GM12864 (cell line): ENCODE measurements at regions not wholly inside any gene's neighbourhood (a gene's known extent, or its start where the extent isn't known, plus 50 kb on each side); places are given as distances from the start of the nearest gene placed in this dataset.

Experiments
- DNase-seq: peaks from one replicate; pipeline ENCODE4 v3.0.0-alpha.2; 2011; ENCODE audit warnings: low read depth
- H3K4me3 ChIP-seq: 2 replicates; pipeline ENCODE4 v1.5.1; 2011; ENCODE audit warnings: mild to moderate bottlenecking, low read depth, low read length, control low read depth
- TF ChIP-seq, protein P1 (sequence below): IDR thresholded peaks from 2 replicates; pipeline ENCODE4 v1.5.1; 2011; ENCODE audit warnings: low read depth, mild to moderate bottlenecking, moderate library complexity, low read length, control low read depth, inconsistent platforms; ENCODE audit errors: missing control alignments

DNA sequence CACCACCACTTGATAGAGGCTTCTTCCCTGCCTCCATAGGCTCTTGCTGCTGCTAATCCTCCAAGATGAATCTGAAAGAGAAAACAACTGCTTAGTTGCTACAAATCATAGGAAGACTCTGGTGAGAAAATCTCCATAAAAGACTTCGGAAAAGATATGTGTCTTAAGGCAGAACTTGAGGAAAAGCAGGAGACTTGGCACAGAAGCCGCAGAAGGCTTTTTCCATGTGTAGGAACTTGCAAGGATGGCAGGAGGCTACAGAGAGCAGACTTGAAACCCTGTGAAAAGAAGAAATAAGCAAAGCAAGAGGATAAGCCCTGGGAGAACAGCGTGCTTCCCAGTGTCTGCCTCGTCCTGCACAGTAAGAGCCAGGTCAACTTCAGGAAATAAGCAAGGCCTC, 128.2 kb upstream of the NDUFV2 start:
- TF ChIP-seq, protein P1, sequence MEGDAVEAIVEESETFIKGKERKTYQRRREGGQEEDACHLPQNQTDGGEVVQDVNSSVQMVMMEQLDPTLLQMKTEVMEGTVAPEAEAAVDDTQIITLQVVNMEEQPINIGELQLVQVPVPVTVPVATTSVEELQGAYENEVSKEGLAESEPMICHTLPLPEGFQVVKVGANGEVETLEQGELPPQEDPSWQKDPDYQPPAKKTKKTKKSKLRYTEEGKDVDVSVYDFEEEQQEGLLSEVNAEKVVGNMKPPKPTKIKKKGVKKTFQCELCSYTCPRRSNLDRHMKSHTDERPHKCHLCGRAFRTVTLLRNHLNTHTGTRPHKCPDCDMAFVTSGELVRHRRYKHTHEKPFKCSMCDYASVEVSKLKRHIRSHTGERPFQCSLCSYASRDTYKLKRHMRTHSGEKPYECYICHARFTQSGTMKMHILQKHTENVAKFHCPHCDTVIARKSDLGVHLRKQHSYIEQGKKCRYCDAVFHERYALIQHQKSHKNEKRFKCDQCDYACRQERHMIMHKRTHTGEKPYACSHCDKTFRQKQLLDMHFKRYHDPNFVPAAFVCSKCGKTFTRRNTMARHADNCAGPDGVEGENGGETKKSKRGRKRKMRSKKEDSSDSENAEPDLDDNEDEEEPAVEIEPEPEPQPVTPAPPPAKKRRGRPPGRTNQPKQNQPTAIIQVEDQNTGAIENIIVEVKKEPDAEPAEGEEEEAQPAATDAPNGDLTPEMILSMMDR, result no peak

DNA sequence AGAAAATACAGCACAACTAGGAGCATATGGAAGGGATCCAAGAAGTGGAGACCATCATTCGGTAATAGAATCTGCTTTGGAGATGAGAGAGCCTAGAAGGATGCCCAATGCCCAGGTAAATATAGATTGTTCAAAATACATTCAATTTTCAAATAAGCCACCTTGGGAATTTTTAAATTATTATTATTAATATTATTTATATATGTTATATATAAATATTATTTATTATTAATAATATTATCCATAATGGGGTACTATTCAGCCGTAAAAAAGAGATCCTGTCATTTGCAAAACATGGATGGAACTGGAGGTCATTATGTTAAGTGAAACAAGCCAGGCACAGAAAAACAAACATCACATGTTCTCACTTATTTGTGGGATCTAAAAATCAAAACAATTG, 127.8 kb upstream of the NDUFV2 start:
- no peak overlapping the region for H3K4me3 ChIP-seq
- TF ChIP-seq, protein P1, result no peak
- no peak for DNase-seq

More for the DNA sequence above, 128.2 kb upstream of the NDUFV2 start:
- H3K4me3 ChIP-seq, result no peak overlapping the region
- no peak for DNase-seq

- DNase-seq, result no peak
- TF ChIP-seq, protein P1, result no peak
- H3K4me3 ChIP-seq, result no peak overlapping the region
Observed at GRCh38 chr18:8975624-8976023, 126.9 kb upstream of the NDUFV2 start.

DNA sequence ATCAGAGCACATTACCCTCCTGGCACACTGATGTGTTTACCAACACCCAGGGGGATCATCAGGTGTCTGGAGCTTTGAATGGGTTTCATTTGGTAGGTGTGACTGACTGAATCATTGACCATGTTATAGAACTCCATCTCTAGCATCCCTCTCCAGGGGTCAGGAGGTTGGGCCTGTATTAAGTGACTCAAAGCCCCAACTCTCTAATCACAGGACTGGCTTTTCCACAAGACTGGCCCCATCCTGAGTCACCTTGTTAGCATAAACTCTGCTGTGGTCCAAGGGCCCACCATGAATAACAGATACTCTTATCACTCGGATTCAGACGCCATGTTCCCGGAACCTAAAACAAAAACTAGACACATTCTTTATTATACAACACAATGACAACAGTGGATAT, 125.9 kb upstream of the NDUFV2 start:
- H3K4me3 ChIP-seq, result no peak overlapping the region
- DNase-seq, result no peak
- TF ChIP-seq, protein P1, result no peak

- TF ChIP-seq, protein P1, result no peak
- H3K4me3 ChIP-seq, result no peak overlapping the region
- no peak for DNase-seq
Observed at GRCh38 chr18:8977166-8977565, 125.3 kb upstream of the NDUFV2 start.

DNA sequence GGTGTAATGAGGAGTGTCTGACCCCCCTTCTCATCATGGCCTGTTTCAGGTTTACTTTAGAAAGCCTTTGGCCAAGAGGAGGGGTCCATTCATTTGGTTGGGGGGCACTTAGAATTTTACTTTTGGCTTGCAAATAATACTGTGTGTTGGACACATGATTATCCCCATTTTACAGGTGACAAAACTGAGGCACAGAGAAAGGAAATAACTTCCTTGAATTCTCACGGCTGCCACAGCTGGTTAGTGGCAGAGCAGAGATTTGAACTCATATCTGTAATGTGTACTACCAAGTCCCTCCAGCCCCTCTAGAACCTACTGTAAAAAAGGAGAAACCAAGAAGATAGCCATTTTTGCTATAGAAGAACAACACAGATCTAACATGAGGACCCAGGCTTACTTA, 124.8 kb upstream of the NDUFV2 start:
- no peak for DNase-seq
- H3K4me3 ChIP-seq, result no peak overlapping the region
- TF ChIP-seq, protein P1, result no peak

DNA sequence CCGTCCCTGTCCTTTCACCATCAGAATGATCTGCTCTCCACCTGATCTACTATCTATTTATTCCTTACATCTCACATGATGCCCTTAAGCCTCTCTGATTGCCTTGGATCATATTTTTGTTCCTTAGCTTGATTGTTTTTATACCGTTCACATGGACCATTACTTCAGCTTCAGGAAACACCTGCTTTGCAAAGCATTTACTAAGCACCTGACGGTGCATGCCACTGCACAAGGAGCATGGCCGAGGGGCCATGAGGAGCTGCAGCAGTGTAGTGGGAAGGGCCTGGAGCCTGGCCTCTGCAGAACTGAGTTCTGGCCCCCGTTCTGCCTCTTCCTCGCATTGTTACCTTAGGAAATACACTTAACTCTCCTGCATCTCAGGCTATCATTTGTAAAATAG, 124.1 kb upstream of the NDUFV2 start:
- TF ChIP-seq, protein P1, result no peak
- H3K4me3 ChIP-seq, result no peak overlapping the region
- DNase-seq, result no peak
